ENCODE measurements at regions not wholly inside any gene's neighbourhood (a gene's known extent, or its start where the extent isn't known, plus 50 kb on each side); places are given as distances from the start of the nearest gene placed in this dataset.

DNA sequence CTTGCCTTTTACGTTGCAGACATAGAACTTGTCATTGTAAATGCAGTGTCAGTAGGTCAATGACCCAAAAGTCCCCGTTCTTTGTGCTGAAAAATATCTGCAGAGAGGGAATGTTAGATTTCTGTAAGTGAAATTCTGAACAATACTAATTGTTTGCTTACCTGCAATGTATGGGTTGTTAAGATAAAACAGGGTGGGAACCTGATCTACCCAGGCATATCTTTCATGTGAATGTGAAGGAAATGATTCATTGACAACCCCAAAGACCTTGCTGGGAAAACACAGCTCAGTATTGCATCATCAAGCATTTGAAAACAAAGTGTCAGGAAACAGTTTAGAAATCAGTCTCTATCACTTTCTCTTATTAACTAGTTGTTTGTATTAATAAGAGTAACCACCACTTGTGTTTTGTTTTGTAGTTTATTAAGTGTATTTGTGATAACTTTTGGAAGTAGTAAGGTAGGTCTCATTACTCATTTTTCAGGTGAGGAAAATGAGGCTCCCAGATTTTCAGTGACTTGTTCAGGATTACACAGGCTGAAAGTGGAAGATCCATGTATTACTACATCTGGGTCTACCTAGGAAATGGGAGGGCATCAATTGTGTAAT lies 57.9 kb upstream of the SLC38A2 start:
- intact Hi-C loops (cut with DNase I, micrococcal nuclease), result loop anchor here (1.0 to 2.0 kb wide), 5 partner anchors 28 to 119 kb away; partner anchors contain the start of gene SLC38A2 (in 1 of the 2)

More for the DNA sequence above, 57.9 kb upstream of the SLC38A2 start:
- peak overlapping the region; percentile 38 for H3K4me3 Mint-ChIP-seq
- DNase-seq (peak; percentile 22), ATAC-seq (peak; percentile 92)
- ChIA-PET POLR2A (interaction anchor here (1.0 kb wide), 1 partner anchor 14 kb away, joined by 3 read pairs; no protein-coding TSS in a partner anchor), CTCF (interaction anchor here (1.3 kb wide), 1 partner anchor 39 kb away, joined by 3 read pairs; no protein-coding TSS in a partner anchor)
- peak overlapping the region; percentile 92 for H3K27ac Mint-ChIP-seq
- H3K36me3 Mint-ChIP-seq (ENCODE audit: low read depth), result peaks cover 3% of the 10 kb centered on the region
- H3K4me1 Mint-ChIP-seq, result peaks cover 24% of the 10 kb centered on the region
- H3K9me3 Mint-ChIP-seq (ENCODE audit: low read depth), result peaks cover 2% of the 10 kb centered on the region
- no peaks in the 10 kb centered on the region for H3K27me3 Mint-ChIP-seq

Data from activated CD4-positive, alpha-beta T cell treated with anti-CD3 and anti-CD28 coated beads for 36 hours (primary cell).